TTC549 (cell line): ENCODE measurements at regions not wholly inside any gene's neighbourhood (a gene's known extent, or its start where the extent isn't known, plus 50 kb on each side); places are given as distances from the start of the nearest gene placed in this dataset.
"Not testable (repeated sequence)": the region's sequence is repeated elsewhere in the genome, so short reads cannot be mapped to it uniquely, and the experiment has no call there.

ENCODE experiments used
- FAIRE-seq: peaks from 2 replicates; lab custom pipeline; 2012; peaks lifted over from hg19 to GRCh38; lab: Jason Lieb, UNC

DNA sequence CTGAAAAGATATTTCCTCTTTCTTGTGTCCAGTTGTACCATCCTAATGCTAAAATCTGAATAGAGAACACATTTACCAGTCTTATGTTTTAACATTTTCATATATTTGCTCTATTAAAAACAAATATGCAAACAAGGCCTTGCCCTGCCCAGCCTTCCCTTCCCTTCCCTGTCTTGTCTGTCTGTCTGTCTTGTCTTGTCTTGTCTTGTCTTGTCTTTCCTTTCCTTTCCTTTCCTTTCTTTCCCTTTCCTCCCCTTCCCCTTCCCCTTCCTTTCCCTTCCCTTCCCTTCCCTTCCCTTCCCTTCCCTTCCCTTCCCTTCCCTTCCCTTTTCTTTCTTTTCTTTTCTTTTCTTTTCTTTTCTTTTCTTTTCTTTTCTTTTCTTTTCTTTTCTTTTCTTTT, 1103.5 kb downstream of the STIM2 start:
- no peak for FAIRE-seq

DNA sequence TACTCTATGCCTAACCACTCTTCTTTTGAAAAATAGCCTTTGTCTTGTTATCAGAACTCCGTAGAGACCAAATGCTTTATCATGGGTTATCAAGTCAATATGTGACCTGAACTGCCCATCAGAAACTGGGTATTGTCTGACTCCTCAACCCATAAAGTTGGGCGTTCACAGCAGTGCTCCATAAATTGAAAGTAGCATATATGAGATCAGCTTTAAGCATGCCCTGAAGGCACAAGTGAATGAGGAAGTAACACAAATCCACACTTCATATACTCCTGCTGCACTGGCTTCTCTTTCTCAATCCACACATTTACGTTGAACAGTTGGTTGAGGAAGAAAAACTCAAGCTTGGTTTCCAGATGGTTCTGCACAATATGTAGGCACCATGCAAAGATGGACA, 1106.0 kb downstream of the STIM2 start:
- FAIRE-seq: no peak

DNA sequence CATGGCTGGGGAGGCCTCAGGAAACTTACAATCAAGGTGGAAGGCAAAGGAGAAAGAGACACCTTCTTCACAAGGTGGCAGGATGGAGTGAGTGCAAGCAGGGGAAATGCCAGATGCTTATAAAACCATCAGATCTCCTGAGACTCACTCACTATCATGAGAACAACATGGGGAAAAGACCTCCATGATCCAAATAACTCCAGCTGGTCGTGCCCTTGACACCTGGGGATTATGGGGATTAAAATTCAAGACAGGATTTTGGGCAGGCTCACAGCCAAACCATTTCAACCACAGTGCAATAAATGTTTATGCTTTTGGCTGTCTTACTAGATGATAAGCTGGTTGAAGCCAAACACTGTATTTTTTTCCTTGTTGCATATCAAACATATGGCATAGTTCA, 1112.4 kb downstream of the STIM2 start:
- FAIRE-seq: no peak

DNA sequence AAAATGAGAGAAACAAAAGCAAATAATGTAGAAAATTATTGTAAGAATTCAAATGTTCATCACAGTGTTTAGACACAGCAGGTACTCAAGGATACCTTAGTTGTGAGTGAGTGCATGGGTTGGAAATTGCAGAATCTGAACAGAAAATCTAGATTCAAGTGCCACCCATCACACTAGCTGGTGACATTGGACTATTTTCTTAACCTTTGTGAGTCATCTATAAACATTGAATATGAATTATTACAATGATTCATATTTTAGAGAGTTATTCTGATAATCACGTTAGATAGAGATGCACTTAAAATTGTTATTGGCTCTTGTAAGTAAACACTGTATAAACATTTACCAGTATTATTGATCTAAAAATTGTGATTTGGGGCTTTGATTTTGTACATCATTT, 1113.1 kb downstream of the STIM2 start:
- no peak for FAIRE-seq

DNA sequence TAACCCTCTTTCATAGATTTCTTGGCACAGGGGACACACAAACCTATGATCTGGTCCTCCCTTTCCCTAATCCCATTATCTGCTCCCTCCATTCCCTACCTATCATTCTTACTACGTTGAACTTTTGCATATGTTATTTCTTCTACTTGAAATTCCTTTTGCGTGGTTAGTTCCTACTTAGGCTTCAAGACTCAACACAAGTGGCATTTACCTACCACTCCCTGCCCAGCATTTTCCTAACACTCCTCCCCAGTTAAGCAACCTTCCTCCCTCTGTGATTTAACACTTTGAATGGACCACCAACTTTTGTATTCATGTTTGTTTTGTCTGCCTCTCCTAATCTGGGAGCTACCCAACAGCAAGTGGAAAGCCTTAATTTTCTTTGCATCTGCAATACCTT, 1113.7 kb downstream of the STIM2 start:
- no peak for FAIRE-seq

DNA sequence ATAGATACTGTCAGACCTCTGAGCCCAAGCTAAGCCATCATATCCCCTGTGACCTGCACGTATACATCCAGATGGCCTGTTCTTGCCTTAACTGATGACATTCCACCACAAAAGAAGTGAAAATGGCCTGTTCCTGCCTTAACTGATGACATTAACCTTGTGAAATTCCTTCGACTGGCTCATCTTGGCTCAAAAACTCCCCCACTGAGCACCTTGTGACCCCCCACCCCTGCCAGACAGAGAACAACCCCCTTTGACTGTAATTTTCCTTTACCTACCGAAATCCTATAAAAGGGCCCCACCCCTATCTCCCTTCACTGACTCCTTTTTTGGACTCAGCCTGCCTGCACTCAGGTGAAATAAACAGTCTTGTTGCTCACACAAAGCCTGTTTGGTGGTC, 1114.2 kb downstream of the STIM2 start:
- FAIRE-seq: not testable (repeated sequence)

DNA sequence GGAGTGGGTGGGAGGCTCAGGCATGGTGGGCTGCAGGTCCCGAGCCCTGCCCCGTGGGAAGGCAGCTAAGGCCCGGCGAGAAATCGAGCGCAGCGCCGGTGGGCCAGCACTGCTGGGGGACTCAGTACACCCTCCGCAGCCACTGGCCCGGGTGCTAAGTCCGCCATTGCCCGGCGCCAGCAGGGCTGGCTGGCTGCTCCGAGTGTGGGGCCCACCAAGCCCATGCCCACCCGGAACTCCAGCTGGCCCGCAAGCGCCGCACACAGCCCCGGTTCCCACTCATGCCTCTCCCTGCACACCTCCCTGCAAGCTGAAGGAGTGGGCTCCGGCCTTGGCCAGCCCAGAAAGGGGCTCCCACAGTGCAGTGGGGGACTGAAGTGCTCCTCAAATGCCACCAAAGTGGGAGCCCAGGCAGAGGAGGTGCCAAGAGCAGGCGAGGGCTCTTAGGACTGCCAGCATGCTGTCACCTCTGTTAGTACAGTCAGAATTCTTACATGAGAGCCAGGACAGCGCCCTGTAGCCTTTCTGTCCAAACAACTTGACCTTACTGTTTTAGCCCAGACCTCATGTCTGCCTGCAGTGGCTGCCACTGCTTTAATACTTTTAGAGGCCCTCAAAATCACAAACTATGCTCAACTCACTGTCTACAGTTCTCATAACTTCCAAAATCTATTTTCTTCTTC, 1117.9 kb downstream of the STIM2 start:
- FAIRE-seq: not testable (repeated sequence)

DNA sequence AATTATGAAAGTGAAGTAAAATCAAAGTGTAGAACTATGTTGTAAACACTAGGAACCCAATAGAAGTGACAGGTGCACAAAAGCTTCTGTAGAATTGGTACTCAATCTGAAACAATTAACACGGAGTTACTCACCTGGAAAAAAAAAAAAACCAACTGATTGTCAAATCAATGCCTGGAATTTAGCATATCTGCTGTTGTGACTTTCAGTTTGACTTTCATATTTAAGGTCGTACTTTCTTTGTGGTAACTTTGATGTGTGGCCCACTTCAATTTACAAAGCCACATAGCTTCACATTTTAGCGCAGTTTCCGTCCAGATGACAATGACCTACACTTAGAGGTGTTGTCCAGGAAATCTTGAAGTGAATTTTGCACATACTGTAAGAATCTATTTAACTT, 1124.9 kb downstream of the STIM2 start:
- FAIRE-seq: no peak

DNA sequence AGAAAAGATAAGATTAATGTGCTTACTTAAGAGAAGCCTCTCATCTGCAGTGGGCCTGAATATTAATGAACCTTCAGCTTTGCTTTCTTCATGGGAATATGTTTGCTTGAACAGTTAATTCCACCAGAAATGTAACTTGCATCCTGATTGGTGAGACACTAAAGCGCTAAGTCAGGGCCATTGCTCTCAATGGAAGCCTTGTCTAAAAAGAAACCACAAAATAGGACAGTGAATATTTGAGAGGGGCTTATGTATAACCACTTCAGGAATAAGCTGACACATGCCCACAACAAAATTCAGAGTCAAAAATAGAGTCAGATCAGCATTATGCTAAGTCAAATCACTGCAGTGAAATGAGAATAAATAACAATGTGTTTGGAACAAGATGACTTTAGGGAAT, 1125.8 kb downstream of the STIM2 start:
- FAIRE-seq: no peak

DNA sequence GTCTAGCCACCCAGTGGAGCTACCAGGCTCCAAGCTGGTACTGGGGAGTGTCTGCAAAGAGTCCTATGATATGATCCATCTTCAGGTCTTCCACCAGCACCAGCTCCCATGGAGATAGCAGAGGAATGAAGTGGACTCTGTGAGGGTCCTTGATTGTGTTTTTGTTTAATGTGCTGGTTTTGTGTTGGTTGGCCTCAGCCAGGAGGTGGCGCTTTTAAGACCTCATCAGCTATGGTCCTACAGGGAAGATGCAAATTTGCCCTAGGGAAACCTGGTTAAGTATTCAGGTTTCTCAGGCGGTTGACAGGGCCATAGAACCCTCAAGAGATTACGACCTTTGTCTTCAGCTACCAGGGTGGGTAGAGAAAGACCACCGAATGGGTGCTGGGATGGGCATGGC, 1141.1 kb downstream of the STIM2 start:
- FAIRE-seq: no peak

DNA sequence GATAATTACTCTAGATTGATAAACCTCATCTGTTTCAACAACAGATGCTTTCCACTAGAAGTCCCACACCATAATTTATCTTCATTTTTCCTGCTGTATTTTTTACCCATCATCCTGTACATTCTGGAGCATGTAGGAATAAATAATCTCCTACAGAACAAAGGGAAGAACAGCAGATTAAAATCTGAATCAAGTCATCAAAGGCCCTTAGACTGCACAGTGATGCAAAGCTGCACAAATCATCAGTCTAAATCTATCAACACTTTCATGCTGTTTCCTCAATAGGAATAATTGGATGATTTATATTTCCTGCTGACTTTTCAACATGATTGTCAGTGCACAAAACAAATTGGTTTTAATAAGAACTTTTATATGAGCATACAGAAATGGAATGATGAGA, 1143.9 kb downstream of the STIM2 start:
- FAIRE-seq: no peak

DNA sequence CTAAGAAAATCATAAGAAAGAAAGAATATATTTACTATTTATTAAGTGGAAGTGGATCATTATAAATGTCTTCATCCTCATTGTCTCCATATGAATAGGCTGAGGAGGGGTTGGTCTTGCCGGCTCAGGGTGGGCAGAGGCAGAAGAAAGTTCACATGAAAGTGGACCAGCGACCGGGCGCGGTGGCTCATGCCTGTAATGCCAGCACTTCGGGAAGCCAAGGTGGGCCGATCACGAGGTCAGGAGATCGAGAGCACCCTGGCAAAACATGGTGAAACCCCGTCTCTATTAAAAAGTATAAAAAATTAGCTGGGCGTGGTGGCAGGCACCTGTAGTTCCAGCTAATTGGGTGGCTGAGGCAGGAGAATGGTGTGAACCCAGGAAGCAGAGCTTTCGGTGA, 1145.4 kb downstream of the STIM2 start:
- no peak for FAIRE-seq

DNA sequence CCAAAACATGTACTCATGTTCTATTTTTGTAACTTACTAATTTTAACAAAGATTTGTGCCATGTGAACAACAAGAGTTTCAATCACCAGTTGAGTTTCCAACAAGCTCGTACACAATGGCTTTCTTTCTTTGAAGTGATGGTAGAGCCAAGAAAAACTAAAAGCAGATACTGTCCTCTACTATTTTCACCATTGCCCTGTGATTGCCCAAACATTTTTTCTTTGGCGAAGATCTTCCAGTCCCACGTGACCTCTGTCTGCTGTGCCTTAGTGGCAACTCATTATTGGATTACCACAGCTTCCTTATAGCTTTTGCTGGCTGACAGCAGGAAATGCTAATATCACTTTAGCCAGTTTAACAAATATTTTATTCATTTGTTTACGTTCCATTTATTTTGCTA, 1147.1 kb downstream of the STIM2 start:
- no peak for FAIRE-seq

DNA sequence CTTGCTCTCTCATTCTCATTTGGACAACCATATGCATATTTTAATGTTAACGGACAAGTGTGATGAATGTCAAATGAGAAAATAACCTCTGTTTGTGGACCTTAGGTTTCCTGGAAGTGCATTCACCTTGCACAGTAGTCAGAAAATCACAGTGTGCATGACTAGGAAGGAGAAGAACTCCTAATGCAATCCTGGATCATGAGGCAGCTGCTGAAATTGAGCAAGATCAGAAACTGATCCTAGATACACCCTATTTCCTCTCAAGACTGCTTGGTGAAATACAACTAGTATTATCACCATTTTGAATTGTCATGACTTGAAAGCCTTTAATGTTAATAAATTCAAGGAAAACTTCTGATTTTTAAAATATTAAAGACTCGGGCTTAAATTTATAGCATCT, 1148.9 kb downstream of the STIM2 start:
- FAIRE-seq: no peak

DNA sequence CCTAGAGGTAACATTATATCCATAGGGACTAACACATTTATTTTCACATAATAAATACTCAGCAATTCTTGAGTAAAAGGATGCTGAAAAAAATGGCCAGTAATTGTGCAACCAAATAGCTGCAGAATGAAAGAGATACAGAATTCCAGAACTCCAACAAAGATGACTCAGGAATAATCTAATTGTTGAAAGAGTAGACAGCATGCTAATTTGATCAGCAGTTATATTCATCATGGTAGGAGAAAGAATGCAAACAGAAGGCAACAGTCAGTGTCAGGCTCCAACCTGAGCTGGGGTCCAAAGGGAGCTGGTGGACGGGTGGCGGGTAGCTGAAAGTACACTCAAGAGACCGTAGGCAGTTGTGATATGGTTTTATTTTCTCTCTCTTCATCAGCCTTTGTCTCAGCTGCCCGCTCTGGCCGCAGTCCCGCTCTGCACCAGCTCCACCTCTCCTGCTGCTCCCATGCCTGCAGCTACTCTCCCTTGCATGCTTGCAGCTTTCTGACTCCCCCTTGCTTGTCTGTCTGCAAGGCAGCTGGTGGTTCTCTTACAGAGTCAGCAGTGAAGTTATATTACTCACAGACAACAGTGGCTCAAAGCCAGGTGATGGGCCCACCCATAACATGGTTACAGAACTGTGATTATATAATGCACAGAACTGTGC, 1150.1 kb downstream of the STIM2 start:
- no peak for FAIRE-seq

DNA sequence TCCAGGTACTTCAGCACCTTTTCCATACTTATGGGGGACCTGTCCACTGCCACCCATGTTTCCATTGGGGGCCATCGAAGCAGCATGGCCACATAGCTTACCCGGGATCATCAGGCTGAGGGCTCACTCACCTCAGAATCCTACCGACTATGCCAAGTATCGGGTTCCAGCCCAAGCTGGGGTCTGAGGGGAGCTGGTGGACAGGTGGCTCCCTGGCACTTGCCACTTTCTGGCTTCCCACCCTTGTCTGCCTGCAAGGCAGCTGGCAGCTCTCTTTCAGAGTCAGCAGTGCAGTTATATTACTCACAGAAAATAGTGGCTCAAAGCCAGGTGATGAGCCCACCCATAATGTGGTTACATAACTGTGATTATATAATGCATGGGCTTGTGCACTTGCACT, 1153.8 kb downstream of the STIM2 start:
- FAIRE-seq: no peak

DNA sequence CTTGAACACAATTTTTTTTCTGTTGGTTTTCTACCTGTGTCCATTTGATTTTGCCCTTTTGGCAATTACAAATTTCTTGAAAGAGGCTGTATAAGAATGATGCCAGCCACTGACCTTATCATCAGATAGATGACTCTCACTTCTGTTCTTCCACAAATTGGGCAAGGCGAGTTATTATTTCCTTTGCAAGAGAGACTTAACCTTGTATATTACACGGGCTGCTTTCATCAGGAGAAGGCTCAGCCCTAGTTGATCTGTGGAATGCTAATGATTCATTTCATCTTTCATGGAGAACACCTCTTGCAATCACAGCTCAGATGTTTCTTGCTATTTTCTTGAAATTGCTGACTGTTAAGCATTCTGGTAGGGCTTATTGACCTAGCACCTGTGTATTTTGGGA, 1155.4 kb downstream of the STIM2 start:
- no peak for FAIRE-seq

DNA sequence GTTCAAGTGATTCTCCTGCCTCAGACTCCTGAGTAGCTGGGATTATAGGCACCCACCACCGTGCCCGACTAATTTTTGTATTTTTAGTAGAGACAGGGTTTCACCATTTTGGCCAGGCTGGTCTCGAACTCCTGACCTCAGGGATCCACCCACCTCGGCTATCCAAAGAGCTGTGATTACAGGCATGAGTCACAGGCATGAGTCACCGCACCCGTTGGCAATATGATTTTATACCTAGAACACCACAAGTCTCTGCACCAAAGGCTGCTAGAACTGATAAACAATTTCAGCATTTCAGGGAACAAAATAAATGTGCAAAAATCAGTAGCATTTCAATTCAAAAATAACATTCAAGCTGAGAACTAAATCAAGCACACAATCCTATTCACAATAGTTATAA, 1177.6 kb downstream of the STIM2 start:
- not testable (repeated sequence) for FAIRE-seq

DNA sequence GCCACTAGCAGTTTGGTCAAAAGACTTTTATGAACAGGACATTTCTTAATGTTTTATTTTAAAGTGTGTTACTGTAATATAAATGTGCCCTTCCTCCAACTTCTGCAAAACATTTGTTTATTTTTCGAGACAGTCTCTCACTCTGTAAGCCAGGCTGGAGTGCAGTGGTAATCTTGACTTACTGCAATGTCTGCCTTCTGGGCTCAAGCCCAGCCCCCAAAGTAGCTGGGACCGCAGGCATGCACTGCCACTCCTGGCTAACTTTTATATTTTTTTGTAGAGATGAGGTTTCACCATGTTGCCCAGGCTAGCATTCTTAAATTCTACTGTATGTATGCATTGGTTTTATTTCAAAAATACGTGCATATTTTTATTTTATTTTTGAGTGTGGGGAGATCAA, 1201.9 kb downstream of the STIM2 start:
- no peak for FAIRE-seq

DNA sequence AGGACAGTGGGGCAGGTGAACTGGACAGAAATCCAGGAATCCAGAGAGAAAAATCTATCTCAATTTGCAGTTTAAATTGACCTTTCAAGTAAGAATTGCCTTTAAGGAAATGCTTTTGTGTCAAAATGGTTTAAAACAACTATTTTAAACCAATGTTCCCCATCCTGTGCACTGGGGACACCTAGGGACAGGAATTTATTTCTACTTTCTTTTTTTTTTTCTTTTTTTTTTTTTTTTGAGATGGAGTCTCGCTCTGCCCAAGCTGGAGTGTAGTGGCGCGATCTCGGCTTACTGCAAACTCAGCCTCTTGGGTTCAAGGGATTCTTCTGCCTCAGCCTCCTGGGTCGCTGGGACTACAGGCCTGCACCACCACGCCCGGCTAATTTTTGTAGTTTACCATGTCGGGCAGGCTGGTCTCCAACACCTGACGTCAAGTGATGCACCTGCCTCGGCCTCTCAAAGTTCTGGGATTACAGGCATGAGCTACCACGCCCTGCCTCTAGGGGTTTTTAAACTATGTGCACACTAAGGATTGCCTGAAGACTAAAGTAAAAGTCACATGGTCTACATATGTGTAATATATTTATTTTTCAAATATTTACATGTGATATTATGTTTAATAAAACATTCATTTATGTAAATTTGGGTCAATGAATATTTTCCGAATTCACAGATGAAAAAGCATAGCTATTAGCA, 1213.4 kb downstream of the STIM2 start:
- no peak for FAIRE-seq

DNA sequence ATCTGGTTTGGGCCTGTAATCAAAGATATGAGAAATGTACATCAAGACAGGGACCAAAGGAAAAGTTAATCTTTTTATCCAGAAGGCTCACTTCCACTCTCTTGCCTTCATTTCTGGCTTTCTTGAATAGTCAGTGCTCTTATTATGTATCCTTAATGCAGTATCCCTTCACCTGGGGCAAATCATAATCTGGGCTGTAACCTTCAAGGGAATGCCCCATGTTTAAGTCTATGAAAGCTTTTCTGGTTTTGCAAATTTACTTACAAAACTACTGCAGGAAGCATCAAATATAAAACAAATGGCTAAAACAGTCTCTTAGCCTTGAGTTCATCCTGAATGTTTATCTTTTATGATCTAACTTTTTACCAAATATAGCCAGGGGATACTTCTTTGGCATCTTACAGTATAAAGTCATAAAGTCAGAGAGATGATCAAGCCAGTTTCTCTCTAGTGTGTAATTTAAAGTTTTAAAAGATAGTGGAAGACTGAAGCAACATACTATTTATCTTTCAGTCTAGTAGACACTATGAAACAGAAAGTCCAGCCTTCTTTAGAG, 1214.8 kb downstream of the STIM2 start:
- no peak for FAIRE-seq

DNA sequence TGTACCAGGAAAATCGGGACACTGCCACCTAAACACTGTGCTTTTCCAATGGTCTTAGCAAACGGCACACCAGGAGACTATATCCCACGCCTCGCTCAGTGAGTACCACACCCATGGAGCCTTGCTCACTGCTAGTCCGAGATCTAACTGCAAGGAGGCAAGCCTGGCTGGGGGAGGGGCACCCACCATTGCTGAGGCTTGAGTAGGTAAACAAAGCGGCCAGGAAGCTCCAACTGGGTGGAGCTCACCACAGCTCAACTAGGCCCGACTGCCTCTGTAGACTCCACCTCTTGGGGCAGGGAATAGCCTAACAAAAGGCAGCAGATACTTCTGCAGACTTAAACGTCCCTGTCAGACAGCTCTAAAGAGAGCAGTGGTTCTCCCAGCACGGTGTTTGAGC, 1216.6 kb downstream of the STIM2 start:
- FAIRE-seq: not testable (repeated sequence)

DNA sequence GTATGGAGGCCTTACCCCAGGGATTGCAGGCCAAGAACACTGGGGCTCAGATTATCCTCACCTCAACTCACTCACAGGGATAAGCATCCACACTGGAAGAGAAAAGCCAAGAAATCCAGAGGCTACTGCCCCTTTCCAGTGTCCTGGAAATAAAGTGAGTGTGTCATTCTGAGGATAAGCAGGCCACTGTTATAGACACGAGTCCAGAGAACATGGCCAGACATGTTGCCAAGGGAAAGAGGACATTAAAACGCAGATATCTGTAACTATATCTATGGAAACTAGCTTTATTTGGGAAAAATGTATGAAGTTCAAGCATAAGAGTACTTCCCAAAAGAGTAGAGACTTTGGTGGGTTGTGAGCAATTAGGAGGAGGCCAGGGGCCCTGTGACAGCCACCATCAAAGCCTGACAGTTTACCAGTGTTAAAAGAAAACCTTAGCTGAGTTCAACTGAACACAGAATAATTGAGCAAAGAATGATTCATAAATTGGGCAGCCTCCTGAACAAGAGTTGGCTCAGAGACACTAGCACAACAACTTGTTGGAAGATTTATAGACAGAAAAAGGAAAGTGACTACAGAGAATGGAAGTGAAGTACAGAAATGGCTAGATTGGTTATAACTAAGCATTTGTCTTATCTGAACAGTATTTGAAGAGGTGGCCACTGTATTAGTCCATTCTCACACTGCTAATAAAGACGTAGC, 1222.2 kb downstream of the STIM2 start:
- FAIRE-seq: no peak
